BLaER1 treated with 17β-estradiol and CSF1 and Interleukin-3, amounts not matched to agents 10 nM and 100 nM (cell line): ENCODE measurements at regions not wholly inside any gene's neighbourhood (a gene's known extent, or its start where the extent isn't known, plus 50 kb on each side); places are given as distances from the start of the nearest gene placed in this dataset.

Experiments used
- H3K27ac ChIP-seq, 11 experiments: shearing (Covaris generic); formaldehyde crosslinking; 2 replicates each; pipeline ENCODE4 v1.8.1; 2022
- H3K27me3 ChIP-seq, 11 experiments: shearing (Covaris generic); formaldehyde crosslinking; 2 replicates each; pipeline ENCODE4 v1.8.1; 2022
- H3K36me3 ChIP-seq, 11 experiments: shearing (Covaris generic); formaldehyde crosslinking; 2 replicates each; pipeline ENCODE4 v1.8.1; 2022
- H3K4me1 ChIP-seq, 10 experiments: shearing (Covaris generic); formaldehyde crosslinking; 2 replicates each; pipeline ENCODE4 v1.8.1; 2022
- H3K4me2 ChIP-seq, 11 experiments: shearing (Covaris generic); formaldehyde crosslinking; 2 replicates each; pipeline ENCODE4 v1.8.1; 2022
- H3K4me3 ChIP-seq, 10 experiments: shearing (Covaris generic); formaldehyde crosslinking; 2 replicates each; pipeline ENCODE4 v1.8.1; 2022
- H3K9ac ChIP-seq, 11 experiments: shearing (Covaris generic); formaldehyde crosslinking; 2 replicates each; pipeline ENCODE4 v1.8.1; 2022
- H3K9me3 ChIP-seq, 11 experiments: shearing (Covaris generic); formaldehyde crosslinking; replicated peaks in 1 of 11; 2 replicates each; pipeline ENCODE4 v1.8.1; 2022
- H4K20me1 ChIP-seq, 11 experiments: shearing (Covaris generic); formaldehyde crosslinking; 2 replicates each; pipeline ENCODE4 v1.8.1; 2022
- Cebpa-rat ChIP-seq, 11 experiments: shearing (Covaris generic); IDR thresholded peaks; 2 replicates each; pipeline ENCODE4 v1.8.1; 2022

GRCh38 chr21:22311741-22312462, 1313.7 kb downstream of the NCAM2 start:
- Histone ChIP-seq H3K27me3 (no peaks in the 10 kb centered on the region), H3K4me2 (no peak overlapping the region), H3K4me1 (no peaks in the 10 kb centered on the region), H3K9me3 (peaks cover 0 to 8% (median 0%) of the 10 kb centered on the region in 11 experiments; a peak in 1 of 22 replicates), H3K4me3 (no peak overlapping the region), H3K36me3 (no peaks in the 10 kb centered on the region), H3K27ac (no peak overlapping the region), H3K9ac (no peak overlapping the region), H4K20me1 (no peaks in the 10 kb centered on the region)
- no peak for TF ChIP-seq Cebpa-rat (IDR thresholded peaks at IDR 0.05)

DNA sequence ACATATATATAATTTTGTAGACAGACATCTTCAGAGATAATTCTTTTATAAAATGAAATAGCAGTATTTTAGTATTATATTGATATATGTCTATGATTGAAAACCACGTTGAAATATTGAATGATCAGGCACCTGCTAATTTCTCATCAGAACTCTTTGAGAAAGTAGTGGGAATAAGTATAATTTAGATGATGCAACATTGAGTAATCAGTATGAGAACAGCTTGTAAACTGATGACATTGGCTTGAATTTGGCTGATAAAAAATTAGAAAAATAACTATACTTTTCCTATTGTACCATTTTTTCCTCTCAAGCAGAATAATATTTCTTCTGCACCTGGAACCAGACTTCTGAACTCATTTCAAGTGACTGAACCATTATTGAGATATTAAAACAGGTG, 1316.8 kb downstream of the NCAM2 start:
- no peak overlapping the region for H3K9ac ChIP-seq
- no peaks in the 10 kb centered on the region for H4K20me1 ChIP-seq
- H3K4me3 ChIP-seq = no peak overlapping the region
- no peak overlapping the region for H3K4me2 ChIP-seq
- H3K36me3 ChIP-seq = no peaks in the 10 kb centered on the region
- no peak overlapping the region for H3K27ac ChIP-seq
- no peaks in the 10 kb centered on the region for H3K4me1 ChIP-seq
- no peaks in the 10 kb centered on the region for H3K27me3 ChIP-seq
- TF ChIP-seq Cebpa-rat (IDR thresholded peaks at IDR 0.05) = no peak
- peaks cover 0 to 8% (median 0%) of the 10 kb centered on the region in 11 experiments; a peak in 1 of 22 replicates for H3K9me3 ChIP-seq

GRCh38 chr21:22319435-22319834, 1321.2 kb downstream of the NCAM2 start:
- H3K27ac ChIP-seq = no peak overlapping the region
- no peaks in the 10 kb centered on the region for H3K4me1 ChIP-seq
- H3K4me2 ChIP-seq = no peak overlapping the region
- no peaks in the 10 kb centered on the region for H4K20me1 ChIP-seq
- TF ChIP-seq Cebpa-rat (IDR thresholded peaks at IDR 0.05) = no peak
- no peaks in the 10 kb centered on the region for H3K9me3 ChIP-seq
- no peak overlapping the region for H3K9ac ChIP-seq
- no peaks in the 10 kb centered on the region for H3K27me3 ChIP-seq
- no peaks in the 10 kb centered on the region for H3K36me3 ChIP-seq
- no peak overlapping the region for H3K4me3 ChIP-seq

- Histone ChIP-seq H3K27me3 (no peaks in the 10 kb centered on the region), H3K4me1 (peaks cover 0 to 9% (median 0%) of the 10 kb centered on the region in 10 experiments; a peak in 6 of 20 replicates), H4K20me1 (no peaks in the 10 kb centered on the region), H3K4me2 (peak overlapping the region in 4 of 11 experiments; percentile 0 to 41 (median 11); a peak in 7 of 22 replicates), H3K9ac (no peak overlapping the region), H3K4me3 (no peak overlapping the region), H3K36me3 (no peaks in the 10 kb centered on the region), H3K27ac (no peak overlapping the region), H3K9me3 (peaks cover 0 to 2% (median 0%) of the 10 kb centered on the region in 11 experiments; a peak in 3 of 22 replicates)
- no peak for TF ChIP-seq Cebpa-rat (IDR thresholded peaks at IDR 0.05)
Observed at GRCh38 chr21:22342889-22343288, 1344.7 kb downstream of the NCAM2 start.

DNA sequence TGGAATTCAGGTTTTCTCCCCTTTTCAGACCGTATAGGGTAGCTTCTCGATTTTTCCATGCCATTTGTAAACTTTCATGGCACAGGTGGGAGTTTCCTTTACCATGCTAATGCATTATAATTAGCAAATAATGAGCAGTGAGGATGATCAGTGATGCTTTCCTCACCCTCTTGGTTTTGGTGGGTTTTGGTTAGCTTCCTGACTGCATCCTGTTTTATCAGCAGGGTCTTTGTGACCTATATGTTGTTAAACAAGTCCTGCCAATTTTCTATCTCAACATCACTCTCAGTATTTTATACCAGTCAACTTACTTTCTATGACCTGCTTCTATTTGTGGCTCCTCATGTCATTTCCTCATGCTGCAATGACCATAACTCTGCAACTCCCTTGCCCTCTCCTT, 1345.1 kb downstream of the NCAM2 start:
- TF ChIP-seq Cebpa-rat (IDR thresholded peaks at IDR 0.05) = no peak
- no peaks in the 10 kb centered on the region for H4K20me1 ChIP-seq
- no peaks in the 10 kb centered on the region for H3K27me3 ChIP-seq
- peak overlapping the region in 4 of 11 experiments; percentile 0 to 41 (median 11); a peak in 7 of 22 replicates for H3K4me2 ChIP-seq
- H3K4me1 ChIP-seq = peaks cover 0 to 9% (median 0%) of the 10 kb centered on the region in 10 experiments; a peak in 6 of 20 replicates
- H3K36me3 ChIP-seq = no peaks in the 10 kb centered on the region
- no peak overlapping the region for H3K4me3 ChIP-seq
- no peak overlapping the region for H3K9ac ChIP-seq
- no peak overlapping the region for H3K27ac ChIP-seq
- H3K9me3 ChIP-seq = no peaks in the 10 kb centered on the region; a peak in 1 of 22 replicates

DNA sequence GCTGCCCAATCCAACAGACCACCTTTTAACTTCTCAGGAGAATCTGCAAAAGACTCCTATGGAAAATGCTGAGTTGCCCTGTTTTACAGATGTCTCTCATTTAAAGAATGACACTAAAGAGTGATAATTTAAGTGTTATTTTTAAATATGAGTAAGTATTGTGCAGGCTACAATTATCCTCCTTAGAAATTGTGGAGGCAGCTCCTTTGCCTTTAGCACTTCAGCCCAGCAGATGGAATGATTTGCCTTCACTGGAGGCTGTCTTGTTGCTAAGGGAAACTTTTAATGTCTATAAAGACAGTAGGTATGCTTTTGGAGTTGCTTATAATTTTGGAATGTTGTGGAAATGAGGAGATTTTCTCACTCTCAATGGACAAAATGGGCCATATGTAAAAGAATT, 1345.5 kb downstream of the NCAM2 start:
- no peak for TF ChIP-seq Cebpa-rat (IDR thresholded peaks at IDR 0.05)
- peaks cover 0 to 9% (median 0%) of the 10 kb centered on the region in 10 experiments; a peak in 6 of 20 replicates for H3K4me1 ChIP-seq

GRCh38 chr21:22345624-22346023, 1347.4 kb downstream of the NCAM2 start:
- Histone ChIP-seq H3K27ac (no peak overlapping the region), H3K4me2 (no peak overlapping the region), H3K9me3 (no peaks in the 10 kb centered on the region), H3K4me3 (no peak overlapping the region), H3K36me3 (no peaks in the 10 kb centered on the region), H3K9ac (no peak overlapping the region), H3K27me3 (no peaks in the 10 kb centered on the region), H4K20me1 (no peaks in the 10 kb centered on the region), H3K4me1 (peaks cover 0 to 9% (median 0%) of the 10 kb centered on the region in 10 experiments; a peak in 6 of 20 replicates)
- TF ChIP-seq Cebpa-rat (IDR thresholded peaks at IDR 0.05) = no peak

More for the DNA sequence above, 1345.5 kb downstream of the NCAM2 start:
- peak overlapping the region in 1 of 11 experiments; percentile 5; a peak in 2 of 22 replicates for H3K4me2 ChIP-seq
- no peaks in the 10 kb centered on the region for H3K36me3 ChIP-seq
- H4K20me1 ChIP-seq = no peaks in the 10 kb centered on the region
- H3K27ac ChIP-seq = no peak overlapping the region
- no peak overlapping the region for H3K9ac ChIP-seq
- no peaks in the 10 kb centered on the region for H3K27me3 ChIP-seq
- H3K4me3 ChIP-seq = no peak overlapping the region
- H3K9me3 ChIP-seq = no peaks in the 10 kb centered on the region; a peak in 1 of 22 replicates

DNA sequence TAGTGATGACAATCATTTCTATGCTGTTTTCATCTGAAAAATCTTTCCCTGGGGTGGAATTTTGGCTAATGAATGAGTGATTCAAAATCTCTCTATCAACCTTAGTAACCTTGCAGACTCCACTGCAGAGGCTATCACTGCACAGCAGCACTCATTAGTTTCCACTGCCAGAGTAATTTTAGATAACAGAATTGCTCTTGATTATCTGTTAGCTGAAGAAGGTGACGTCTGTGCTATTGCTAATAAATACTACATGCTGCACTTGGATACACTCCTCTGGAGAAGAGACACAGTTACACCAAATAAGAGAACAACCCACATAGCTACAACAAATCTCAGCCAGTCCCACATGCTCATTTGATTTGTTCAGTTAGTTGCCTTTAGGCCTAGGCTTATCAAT, 1348.4 kb downstream of the NCAM2 start:
- Histone ChIP-seq H3K36me3 (no peaks in the 10 kb centered on the region), H3K4me2 (no peak overlapping the region), H3K4me1 (peaks cover 0 to 9% (median 0%) of the 10 kb centered on the region in 10 experiments; a peak in 6 of 20 replicates), H3K27me3 (no peaks in the 10 kb centered on the region), H3K9me3 (no peaks in the 10 kb centered on the region), H4K20me1 (no peaks in the 10 kb centered on the region), H3K27ac (no peak overlapping the region), H3K9ac (no peak overlapping the region), H3K4me3 (no peak overlapping the region)
- TF ChIP-seq Cebpa-rat (IDR thresholded peaks at IDR 0.05) = no peak

- H3K36me3 ChIP-seq = no peaks in the 10 kb centered on the region
- no peaks in the 10 kb centered on the region for H3K27me3 ChIP-seq
- no peak overlapping the region for H3K27ac ChIP-seq
- no peak overlapping the region for H3K4me2 ChIP-seq
- H4K20me1 ChIP-seq = no peaks in the 10 kb centered on the region
- H3K4me3 ChIP-seq = no peak overlapping the region
- H3K9ac ChIP-seq = no peak overlapping the region
- no peaks in the 10 kb centered on the region for H3K4me1 ChIP-seq
- H3K9me3 ChIP-seq = peaks cover 0 to 4% (median 0%) of the 10 kb centered on the region in 11 experiments; a peak in 1 of 22 replicates
- no peak for TF ChIP-seq Cebpa-rat (IDR thresholded peaks at IDR 0.05)
Observed at GRCh38 chr21:22351076-22351475, 1352.9 kb downstream of the NCAM2 start.

- no peak for TF ChIP-seq Cebpa-rat (IDR thresholded peaks at IDR 0.05)
- peaks cover 0 to 4% (median 0%) of the 10 kb centered on the region in 11 experiments; a peak in 1 of 22 replicates for H3K9me3 ChIP-seq
- no peak overlapping the region for H3K27ac ChIP-seq
- no peaks in the 10 kb centered on the region for H4K20me1 ChIP-seq
- no peaks in the 10 kb centered on the region for H3K27me3 ChIP-seq
- no peak overlapping the region for H3K9ac ChIP-seq
- H3K4me3 ChIP-seq = no peak overlapping the region
- H3K4me1 ChIP-seq = no peaks in the 10 kb centered on the region
- H3K4me2 ChIP-seq = no peak overlapping the region
- H3K36me3 ChIP-seq = no peaks in the 10 kb centered on the region
Observed at GRCh38 chr21:22352088-22352487, 1353.9 kb downstream of the NCAM2 start.
